IPS-11a (cell line): ENCODE measurements at regions not wholly inside any gene's neighbourhood (a gene's known extent, or its start where the extent isn't known, plus 50 kb on each side); places are given as distances from the start of the nearest gene placed in this dataset.
"Not testable (repeated sequence)": the region's sequence is repeated elsewhere in the genome, so short reads cannot be mapped to it uniquely, and the experiment has no call there.

ENCODE experiments used
- H3K4me3 ChIP-seq: one replicate; pipeline ENCODE4 v1.5.1; 2013; ENCODE audit warnings: low read depth, low read length, control low read depth

- H3K4me3 ChIP-seq, result not testable (repeated sequence)
Observed at GRCh38 chr1:143784239-143784882, 187.4 kb downstream of the FAM72C start.

GRCh38 chr1:143778178-143778577 is 193.6 kb downstream of the FAM72C start:
- H3K4me3 ChIP-seq, result not testable (repeated sequence)

GRCh38 chr1:143764831-143765230 is 207.0 kb downstream of the FAM72C start:
- H3K4me3 ChIP-seq, result not testable (repeated sequence)

GRCh38 chr1:143760366-143760765 is 211.4 kb downstream of the FAM72C start:
- not testable (repeated sequence) for H3K4me3 ChIP-seq

GRCh38 chr1:143755961-143756360 is 215.8 kb downstream of the FAM72C start:
- not testable (repeated sequence) for H3K4me3 ChIP-seq

- no peak overlapping the region for H3K4me3 ChIP-seq
Observed at GRCh38 chr1:143748906-143749305, 222.9 kb downstream of the FAM72C start.

- peak overlapping the region; percentile 72 for H3K4me3 ChIP-seq
Observed at GRCh38 chr1:143736562-143736961, 235.2 kb downstream of the FAM72C start.

GRCh38 chr1:143735764-143736461 is 235.9 kb downstream of the FAM72C start:
- H3K4me3 ChIP-seq, result peak overlapping the region; percentile 72

- not testable (repeated sequence) for H3K4me3 ChIP-seq
Observed at GRCh38 chr1:143734261-143734660, 237.5 kb downstream of the FAM72C start.

GRCh38 chr1:143730890-143731289 is 240.9 kb downstream of the FAM72C start:
- H3K4me3 ChIP-seq, result not testable (repeated sequence)

- H3K4me3 ChIP-seq, result not testable (repeated sequence)
Observed at GRCh38 chr1:143729449-143730111, 242.2 kb downstream of the FAM72C start.

GRCh38 chr1:143728802-143729448 is 242.9 kb downstream of the FAM72C start:
- not testable (repeated sequence) for H3K4me3 ChIP-seq

GRCh38 chr1:143727263-143727662 is 244.5 kb downstream of the FAM72C start:
- H3K4me3 ChIP-seq, result no peak overlapping the region

GRCh38 chr1:143721024-143721373 is 250.8 kb downstream of the FAM72C start:
- H3K4me3 ChIP-seq, result no peak overlapping the region

GRCh38 chr1:143720087-143721023 is 251.4 kb downstream of the FAM72C start:
- H3K4me3 ChIP-seq, result peak overlapping the region; percentile 25

- no peak overlapping the region for H3K4me3 ChIP-seq
Observed at GRCh38 chr1:143718524-143718923, 253.3 kb downstream of the FAM72C start.

GRCh38 chr1:143718021-143718420 is 253.8 kb downstream of the FAM72C start:
- no peak overlapping the region for H3K4me3 ChIP-seq

- no peak overlapping the region for H3K4me3 ChIP-seq
Observed at GRCh38 chr1:143717434-143717833, 254.4 kb downstream of the FAM72C start.

- not testable (repeated sequence) for H3K4me3 ChIP-seq
Observed at GRCh38 chr1:143714913-143715312, 256.9 kb downstream of the FAM72C start.

- not testable (repeated sequence) for H3K4me3 ChIP-seq
Observed at GRCh38 chr1:143709606-143710259, 262.1 kb downstream of the FAM72C start.
